Thymus (tissue), 11 donors: ENCODE measurements at regions not wholly inside any gene's neighbourhood (a gene's known extent, or its start where the extent isn't known, plus 50 kb on each side); places are given as distances from the start of the nearest gene placed in this dataset.
A peak's percentile ranks its signal among the peaks of the same experiment; 100 is the strongest.

Experiments
- DNase-seq, 9 donors: peaks; one replicate each; pipeline ENCODE4 v3.0.0-alpha.2; 2013; ENCODE audit warnings: low spot score in 9 of 9, low read depth in 6 of 9, missing footprints in 1 of 9
- H3K27ac ChIP-seq, 2 donors: one replicate each; pipeline ENCODE4 v1.5.1; 2013; ENCODE audit warnings: control low read depth in 1 of 2, low read depth in 1 of 2, low read length in 1 of 2, mild to moderate bottlenecking in 1 of 2, moderate library complexity in 1 of 2
- H3K27me3 ChIP-seq, 2 donors: one replicate each; pipeline ENCODE4 v1.5.1; 2013; ENCODE audit warnings: low read length in 1 of 2; ENCODE audit not compliant: control insufficient read depth in 2 of 2, insufficient read depth in 1 of 2
- H3K36me3 ChIP-seq, 2 donors: one replicate each; pipeline ENCODE4 v1.5.1; 2013; ENCODE audit warnings: low read length in 1 of 2, mild to moderate bottlenecking in 1 of 2, moderate library complexity in 1 of 2; ENCODE audit not compliant: control insufficient read depth in 2 of 2, insufficient read depth in 2 of 2
- H3K4me1 ChIP-seq, 2 donors: one replicate each; pipeline ENCODE4 v1.5.1; 2013; ENCODE audit warnings: low read length in 2 of 2; ENCODE audit not compliant: control insufficient read depth in 2 of 2, insufficient read depth in 2 of 2
- H3K4me3 ChIP-seq, 2 donors: one replicate each; pipeline ENCODE4 v1.5.1; 2013; ENCODE audit warnings: low read length in 2 of 2, control low read depth in 1 of 2, mild to moderate bottlenecking in 1 of 2
- H3K9me3 ChIP-seq, 2 donors: one replicate each; pipeline ENCODE4 v1.5.1; 2013; ENCODE audit warnings: low read length in 1 of 2, mild to moderate bottlenecking in 1 of 2; ENCODE audit not compliant: control insufficient read depth in 2 of 2, insufficient read depth in 1 of 2
- WGBS: extraction: QIAGEN DNeasy Blood & Tissue Kit; methylation state at CpG from one replicate; pipeline ENCODE4 v1.1.7; 2013; 5-methylcytosine and 5-hydroxymethylcytosine counted together
- donor health status: healthy.

GRCh38 chr4:81351654-81352445 lies 119.9 kb downstream of the RASGEF1B start:
- 40% methylated on average over 11 of the region's 11 CpGs for WGBS
- DNase-seq = peak; percentile 16 to 78 (median 52)

DNA sequence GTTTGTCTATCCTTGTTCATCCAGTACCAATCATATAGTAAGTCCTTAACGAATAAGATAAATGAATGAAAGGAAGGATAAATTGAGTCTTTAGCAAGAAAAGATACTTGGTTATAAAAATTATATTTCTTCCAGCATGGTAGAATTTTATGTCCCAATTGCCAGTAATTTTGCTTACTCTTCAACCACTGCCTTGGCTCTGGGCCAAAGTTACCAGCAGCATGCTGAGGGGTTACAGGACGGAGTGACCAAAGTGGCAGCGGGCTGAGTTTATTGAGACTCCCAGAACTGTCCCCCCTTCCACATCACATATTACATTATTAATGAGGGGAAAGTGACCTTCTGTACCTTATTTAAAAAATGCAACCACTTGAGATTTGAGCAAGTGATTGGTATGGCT lies 121.7 kb downstream of the RASGEF1B start:
- no peak overlapping the region for H3K4me3 ChIP-seq
- H3K4me1 ChIP-seq = no peaks in the 10 kb centered on the region
- DNase-seq = no peak
- WGBS = 65% methylated on average over 3 of the region's 3 CpGs
- no peaks in the 10 kb centered on the region for H3K9me3 ChIP-seq
- no peaks in the 10 kb centered on the region for H3K36me3 ChIP-seq
- H3K27ac ChIP-seq = no peak overlapping the region
- H3K27me3 ChIP-seq = no peaks in the 10 kb centered on the region

More at GRCh38 chr4:81351654-81352445, 119.9 kb downstream of the RASGEF1B start:
- Histone ChIP-seq H3K36me3 (no peaks in the 10 kb centered on the region), H3K27me3 (no peaks in the 10 kb centered on the region), H3K27ac (no peak overlapping the region), H3K9me3 (no peaks in the 10 kb centered on the region), H3K4me1 (no peaks in the 10 kb centered on the region), H3K4me3 (no peak overlapping the region)

- H3K4me1 ChIP-seq = no peaks in the 10 kb centered on the region
- WGBS = 97% methylated on average over 1 of the region's 1 CpG
- DNase-seq = no peak
These were observed 123.0 kb downstream of the RASGEF1B start for GRCh38 chr4:81348778-81349094.

GRCh38 chr4:81348086-81348777 lies 123.5 kb downstream of the RASGEF1B start:
- no peak overlapping the region for H3K4me3 ChIP-seq
- over 99% methylated on average over 3 of the region's 3 CpGs for WGBS
- DNase-seq = no peak

More at GRCh38 chr4:81348778-81349094, 123.0 kb downstream of the RASGEF1B start:
- no peaks in the 10 kb centered on the region for H3K27me3 ChIP-seq
- no peak overlapping the region for H3K4me3 ChIP-seq
- H3K36me3 ChIP-seq = no peaks in the 10 kb centered on the region
- no peaks in the 10 kb centered on the region for H3K9me3 ChIP-seq
- H3K27ac ChIP-seq = no peak overlapping the region

GRCh38 chr4:81346719-81347118 lies 125.0 kb downstream of the RASGEF1B start:
- H3K4me3 ChIP-seq = no peak overlapping the region
- DNase-seq = no peak
- no peaks in the 10 kb centered on the region for H3K9me3 ChIP-seq
- no peaks in the 10 kb centered on the region for H3K27me3 ChIP-seq
- H3K4me1 ChIP-seq = no peaks in the 10 kb centered on the region
- no peaks in the 10 kb centered on the region for H3K36me3 ChIP-seq
- H3K27ac ChIP-seq = no peak overlapping the region
- WGBS = 96% methylated on average over 1 of the region's 1 CpG

More at GRCh38 chr4:81348086-81348777, 123.5 kb downstream of the RASGEF1B start:
- H3K27ac ChIP-seq = no peak overlapping the region
- no peaks in the 10 kb centered on the region for H3K9me3 ChIP-seq
- H3K36me3 ChIP-seq = no peaks in the 10 kb centered on the region
- no peaks in the 10 kb centered on the region for H3K4me1 ChIP-seq
- H3K27me3 ChIP-seq = no peaks in the 10 kb centered on the region

DNA sequence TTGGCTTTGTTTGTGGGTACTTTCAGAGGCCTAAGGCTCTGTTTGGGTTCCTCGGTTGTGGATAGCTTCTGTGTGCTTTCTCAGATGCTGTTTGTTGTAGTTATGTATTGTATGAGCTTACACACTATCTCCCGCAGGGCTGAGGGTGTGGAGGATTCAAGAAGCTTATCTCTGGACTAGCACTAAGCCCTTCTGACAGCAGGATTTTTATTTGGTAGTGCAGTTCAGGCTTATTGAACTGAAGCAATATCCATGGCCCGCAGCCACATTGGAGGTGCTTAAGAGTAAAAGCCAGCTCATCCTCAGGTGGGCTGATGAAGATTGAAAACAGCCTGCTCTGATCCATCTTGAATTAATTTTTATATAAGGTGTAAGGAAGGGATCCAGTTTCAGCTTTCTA lies 128.2 kb downstream of the RASGEF1B start:
- Histone ChIP-seq H3K36me3 (no peaks in the 10 kb centered on the region), H3K9me3 (no peaks in the 10 kb centered on the region), H3K4me3 (no peak overlapping the region), H3K27ac (no peak overlapping the region), H3K27me3 (no peaks in the 10 kb centered on the region), H3K4me1 (no peaks in the 10 kb centered on the region)
- WGBS = 95% methylated on average over 3 of the region's 3 CpGs
- no peak for DNase-seq

- H3K27me3 ChIP-seq = no peaks in the 10 kb centered on the region
- no peak for DNase-seq
- no peaks in the 10 kb centered on the region for H3K9me3 ChIP-seq
- no peak overlapping the region for H3K27ac ChIP-seq
- H3K4me1 ChIP-seq = no peaks in the 10 kb centered on the region
- WGBS = 90% methylated on average over 1 of the region's 1 CpG
- H3K4me3 ChIP-seq = no peak overlapping the region
- no peaks in the 10 kb centered on the region for H3K36me3 ChIP-seq
These were observed 128.0 kb upstream of the PRKG2 start for GRCh38 chr4:81343046-81343445.

- Histone ChIP-seq H3K4me3 (no peak overlapping the region), H3K9me3 (no peaks in the 10 kb centered on the region), H3K4me1 (no peaks in the 10 kb centered on the region), H3K36me3 (no peaks in the 10 kb centered on the region), H3K27ac (no peak overlapping the region), H3K27me3 (no peaks in the 10 kb centered on the region)
- no peak for DNase-seq
- 18% methylated on average over 1 of the region's 1 CpG for WGBS
These were observed 122.2 kb upstream of the PRKG2 start for GRCh38 chr4:81337211-81337610.

GRCh38 chr4:81335122-81335912 lies 120.3 kb upstream of the PRKG2 start:
- H3K9me3 ChIP-seq = no peaks in the 10 kb centered on the region
- H3K27ac ChIP-seq = no peak overlapping the region
- no peaks in the 10 kb centered on the region for H3K36me3 ChIP-seq
- H3K27me3 ChIP-seq = no peaks in the 10 kb centered on the region
- H3K4me1 ChIP-seq = no peaks in the 10 kb centered on the region
- H3K4me3 ChIP-seq = no peak overlapping the region
- WGBS = 95% methylated on average over 5 of the region's 5 CpGs
- DNase-seq = no peak
